Colonic mucosa (tissue), 4 donors: ENCODE measurements at regions not wholly inside any gene's neighbourhood (a gene's known extent, or its start where the extent isn't known, plus 50 kb on each side); places are given as distances from the start of the nearest gene placed in this dataset.
"Not testable (repeated sequence)": the region's sequence is repeated elsewhere in the genome, so short reads cannot be mapped to it uniquely, and the experiment has no call there.

ENCODE experiments used
- DNase-seq: peaks from one replicate; pipeline ENCODE4 v3.0.0-alpha.2; 2020
- H3K27ac ChIP-seq: fragments of 200-600 bp; one replicate; pipeline ENCODE4 v1.8.0; 2021
- H3K27me3 ChIP-seq: fragments of 200-600 bp; one replicate; pipeline ENCODE4 v1.8.0; 2021
- H3K36me3 ChIP-seq: fragments of 200-600 bp; one replicate; pipeline ENCODE4 v1.8.0; 2021
- H3K4me1 ChIP-seq: fragments of 200-600 bp; one replicate; pipeline ENCODE4 v1.8.0; 2021; ENCODE audit warnings: mild to moderate bottlenecking
- H3K4me3 ChIP-seq: fragments of 200-600 bp; one replicate; pipeline ENCODE4 v1.8.0; 2021
- H3K9ac ChIP-seq, 2 donors: one replicate each; pipeline ENCODE4 v1.7.0; 2013; ENCODE audit warnings: control low read depth in 2 of 2, low read depth in 2 of 2, low read length in 2 of 2
- H3K9me3 ChIP-seq: fragments of 200-600 bp; one replicate; pipeline ENCODE4 v1.8.0; 2021
- CTCF ChIP-seq: fragments of 200-600 bp; IDR thresholded peaks from one replicate; pipeline ENCODE4 v1.8.0; 2022; ENCODE audit warnings: antibody characterized with exemption, mild to moderate bottlenecking
- intact Hi-C: fragments of 100-400 bp; cut with DNase I; formaldehyde crosslinking; loops from one replicate; pipeline ENCODE4 v1.14.1; 2022
- donor health status: healthy.
- donor health status: DM: no; HTN: no; CAD: no.
- donor health status: DM: no; HTN: no; CAD: no.

GRCh38 chr3:110940055-110940454 is 131.6 kb upstream of the NECTIN3 start:
- H3K27ac ChIP-seq: no peak overlapping the region
- H3K4me3 ChIP-seq: no peak overlapping the region
- H3K36me3 ChIP-seq: no peaks in the 10 kb centered on the region
- no peak for TF ChIP-seq CTCF
- DNase-seq: no peak
- H3K27me3 ChIP-seq: no peaks in the 10 kb centered on the region
- intact Hi-C loops: no loop called here
- H3K4me1 ChIP-seq: no peaks in the 10 kb centered on the region
- no peaks in the 10 kb centered on the region for H3K9me3 ChIP-seq
- H3K9ac ChIP-seq: no peak overlapping the region

- no peak for DNase-seq
- no peaks in the 10 kb centered on the region for H3K4me1 ChIP-seq
- intact Hi-C loops: no loop called here
- TF ChIP-seq CTCF: no peak
- no peaks in the 10 kb centered on the region for H3K9me3 ChIP-seq
- no peaks in the 10 kb centered on the region for H3K27me3 ChIP-seq
- no peaks in the 10 kb centered on the region for H3K36me3 ChIP-seq
- no peak overlapping the region for H3K27ac ChIP-seq
- no peak overlapping the region for H3K9ac ChIP-seq
- no peak overlapping the region for H3K4me3 ChIP-seq
Measured at GRCh38 chr3:110944782-110945181, 126.8 kb upstream of the NECTIN3 start.

- intact Hi-C loops: no loop called here
- no peaks in the 10 kb centered on the region for H3K36me3 ChIP-seq
- H3K27ac ChIP-seq: no peak overlapping the region
- no peaks in the 10 kb centered on the region for H3K27me3 ChIP-seq
- H3K4me1 ChIP-seq: no peaks in the 10 kb centered on the region
- H3K4me3 ChIP-seq: no peak overlapping the region
- no peak for DNase-seq
- no peak overlapping the region for H3K9ac ChIP-seq
- TF ChIP-seq CTCF: no peak
- no peaks in the 10 kb centered on the region for H3K9me3 ChIP-seq
Measured at GRCh38 chr3:110946810-110947209, 124.8 kb upstream of the NECTIN3 start.

- DNase-seq, H3K4me3 ChIP-seq, H3K9me3 ChIP-seq, H3K9ac ChIP-seq, H3K27me3 ChIP-seq, intact Hi-C loops, H3K27ac ChIP-seq, H3K36me3 ChIP-seq, H3K4me1 ChIP-seq: not testable (repeated sequence)
Measured at GRCh38 chr3:110949194-110949593, 122.4 kb upstream of the NECTIN3 start.

GRCh38 chr3:110955301-110955880 is 116.2 kb upstream of the NECTIN3 start:
- no peak overlapping the region for H3K27ac ChIP-seq
- intact Hi-C loops: no loop called here

More at GRCh38 chr3:110955301-110955880, 116.2 kb upstream of the NECTIN3 start:
- no peak for TF ChIP-seq CTCF
- Histone ChIP-seq H3K4me1 (no peaks in the 10 kb centered on the region), H3K9me3 (no peaks in the 10 kb centered on the region), H3K9ac (no peak overlapping the region), H3K36me3 (no peaks in the 10 kb centered on the region), H3K27me3 (no peaks in the 10 kb centered on the region), H3K4me3 (no peak overlapping the region)
- no peak for DNase-seq
